Kidney epithelial cell (primary cell): ENCODE measurements at regions not wholly inside any gene's neighbourhood (a gene's known extent, or its start where the extent isn't known, plus 50 kb on each side); places are given as distances from the start of the nearest gene placed in this dataset.
"Not testable (repeated sequence)": the region's sequence is repeated elsewhere in the genome, so short reads cannot be mapped to it uniquely, and the experiment has no call there.

ENCODE experiments used
- DNase-seq: peaks from one replicate; pipeline ENCODE4 v3.0.0-alpha.2; 2010; ENCODE audit warnings: low read depth
- H3K27me3 ChIP-seq: 2 replicates; pipeline ENCODE4 v1.6.0; 2011; ENCODE audit warnings: low read length; ENCODE audit not compliant: control insufficient read depth, insufficient read depth
- H3K36me3 ChIP-seq: 2 replicates; pipeline ENCODE4 v1.5.1; 2011; ENCODE audit warnings: low read length; ENCODE audit not compliant: control insufficient read depth, insufficient read depth
- H3K4me3 ChIP-seq: 2 replicates; pipeline ENCODE4 v1.5.1; 2011; ENCODE audit warnings: low read depth, mild to moderate bottlenecking, control low read depth, low read length
- TF ChIP-seq, protein P1 (sequence below): IDR thresholded peaks from 2 replicates; pipeline ENCODE4 v1.5.1; 2011; ENCODE audit warnings: mild to moderate bottlenecking, moderate library complexity, low read length, control low read depth, inconsistent platforms; ENCODE audit not compliant: insufficient read depth, poor library complexity, severe bottlenecking

DNA sequence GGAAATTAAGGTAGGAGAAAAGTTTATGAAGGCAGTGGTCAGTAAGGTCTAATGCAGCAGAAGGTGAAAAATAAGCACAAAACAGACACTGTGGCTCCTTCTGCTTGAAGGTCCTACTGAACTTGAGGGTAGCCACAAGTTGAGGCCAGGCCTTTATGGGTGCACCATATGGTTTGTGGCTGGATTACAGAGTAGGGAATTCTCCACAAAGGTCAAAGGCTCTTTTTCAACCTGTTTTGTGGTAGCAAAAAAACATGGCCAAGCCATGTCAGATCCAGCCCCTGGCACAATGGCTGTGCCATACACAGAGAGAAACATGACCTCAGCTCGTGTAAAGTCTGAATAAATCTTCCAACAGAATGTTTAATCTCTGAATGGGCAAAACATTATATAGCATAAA lies 214.0 kb downstream of the SATB1 start:
- DNase-seq: no peak
- Histone ChIP-seq H3K36me3 (no peaks in the 10 kb centered on the region), H3K27me3 (no peaks in the 10 kb centered on the region), H3K4me3 (no peak overlapping the region)
- TF ChIP-seq, protein P1, sequence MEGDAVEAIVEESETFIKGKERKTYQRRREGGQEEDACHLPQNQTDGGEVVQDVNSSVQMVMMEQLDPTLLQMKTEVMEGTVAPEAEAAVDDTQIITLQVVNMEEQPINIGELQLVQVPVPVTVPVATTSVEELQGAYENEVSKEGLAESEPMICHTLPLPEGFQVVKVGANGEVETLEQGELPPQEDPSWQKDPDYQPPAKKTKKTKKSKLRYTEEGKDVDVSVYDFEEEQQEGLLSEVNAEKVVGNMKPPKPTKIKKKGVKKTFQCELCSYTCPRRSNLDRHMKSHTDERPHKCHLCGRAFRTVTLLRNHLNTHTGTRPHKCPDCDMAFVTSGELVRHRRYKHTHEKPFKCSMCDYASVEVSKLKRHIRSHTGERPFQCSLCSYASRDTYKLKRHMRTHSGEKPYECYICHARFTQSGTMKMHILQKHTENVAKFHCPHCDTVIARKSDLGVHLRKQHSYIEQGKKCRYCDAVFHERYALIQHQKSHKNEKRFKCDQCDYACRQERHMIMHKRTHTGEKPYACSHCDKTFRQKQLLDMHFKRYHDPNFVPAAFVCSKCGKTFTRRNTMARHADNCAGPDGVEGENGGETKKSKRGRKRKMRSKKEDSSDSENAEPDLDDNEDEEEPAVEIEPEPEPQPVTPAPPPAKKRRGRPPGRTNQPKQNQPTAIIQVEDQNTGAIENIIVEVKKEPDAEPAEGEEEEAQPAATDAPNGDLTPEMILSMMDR: no peak

- Histone ChIP-seq H3K4me3 (no peak overlapping the region), H3K27me3 (no peaks in the 10 kb centered on the region), H3K36me3 (no peaks in the 10 kb centered on the region)
- no peak for DNase-seq
- TF ChIP-seq, protein P1: no peak
These were observed 216.3 kb downstream of the SATB1 start for GRCh38 chr3:18208856-18209255.

GRCh38 chr3:18208091-18208490 lies 217.0 kb downstream of the SATB1 start:
- H3K4me3 ChIP-seq: no peak overlapping the region
- DNase-seq: no peak
- no peaks in the 10 kb centered on the region for H3K27me3 ChIP-seq
- TF ChIP-seq, protein P1: no peak
- no peaks in the 10 kb centered on the region for H3K36me3 ChIP-seq

DNA sequence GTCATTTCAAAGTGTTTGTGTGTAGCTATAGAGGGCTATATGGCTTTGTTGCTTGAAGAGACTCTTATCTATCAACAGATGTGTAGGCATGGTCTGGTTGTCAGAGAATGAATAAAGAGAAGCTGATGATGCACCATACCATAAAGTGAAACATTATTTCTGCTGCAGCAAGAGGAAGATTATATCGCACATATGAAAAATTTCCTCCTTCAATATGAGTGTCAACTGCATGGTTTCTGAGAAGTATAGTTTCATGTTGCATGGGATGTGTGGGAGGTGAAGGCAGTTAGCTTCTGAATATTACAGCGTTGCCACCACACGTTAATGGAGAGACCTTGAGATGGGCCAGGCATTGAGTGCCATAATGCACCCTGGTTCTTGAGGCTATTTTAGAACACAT lies 217.9 kb downstream of the SATB1 start:
- Histone ChIP-seq H3K4me3 (no peak overlapping the region), H3K27me3 (no peaks in the 10 kb centered on the region), H3K36me3 (no peaks in the 10 kb centered on the region)
- DNase-seq: no peak
- TF ChIP-seq, protein P1: no peak

DNA sequence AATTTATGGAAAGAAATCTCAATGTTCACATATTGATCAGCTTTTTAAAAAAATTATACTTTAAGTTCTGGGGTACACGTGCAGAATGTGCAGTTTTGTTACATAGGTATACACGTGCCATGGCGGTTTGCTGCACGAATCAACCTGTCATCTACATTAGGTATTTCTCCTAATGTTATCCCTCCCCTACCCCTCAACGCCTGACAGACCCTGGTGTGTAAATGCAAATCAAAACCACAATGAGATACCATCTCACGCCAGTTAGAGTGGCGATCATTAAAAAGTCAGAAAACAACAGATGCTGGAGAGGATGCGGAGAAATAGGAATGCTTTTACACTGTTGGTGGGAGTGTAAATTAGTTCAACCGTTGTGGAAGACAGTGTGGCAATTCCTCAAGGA lies 219.4 kb downstream of the SATB1 start:
- not testable (repeated sequence) for H3K27me3 ChIP-seq, H3K4me3 ChIP-seq, DNase-seq, H3K36me3 ChIP-seq

- TF ChIP-seq, protein P1: no peak
- Histone ChIP-seq H3K4me3 (no peak overlapping the region), H3K27me3 (no peaks in the 10 kb centered on the region), H3K36me3 (no peaks in the 10 kb centered on the region)
- no peak for DNase-seq
These were observed 223.8 kb downstream of the SATB1 start for GRCh38 chr3:18201315-18201714.

DNA sequence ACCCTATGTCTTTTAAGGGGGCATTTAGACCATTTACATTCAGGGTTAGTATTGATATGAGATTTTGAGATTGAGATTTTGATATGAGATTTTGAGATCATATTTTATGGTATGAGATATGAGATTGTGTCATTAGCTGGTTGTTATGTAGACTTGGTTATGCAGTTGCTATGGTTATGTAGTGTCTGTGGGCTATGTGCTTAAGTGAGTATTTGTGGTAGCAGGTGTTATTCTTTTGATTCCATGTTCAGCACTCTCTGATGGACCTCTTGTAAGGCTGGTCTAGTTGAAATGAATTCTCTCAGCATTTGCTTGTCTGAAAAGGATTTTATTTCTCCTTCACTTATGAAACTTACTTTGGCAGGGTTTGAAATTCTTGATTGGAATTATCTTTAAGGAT lies 225.4 kb downstream of the SATB1 start:
- no peak for DNase-seq
- H3K4me3 ChIP-seq: no peak overlapping the region
- no peaks in the 10 kb centered on the region for H3K36me3 ChIP-seq
- TF ChIP-seq, protein P1: no peak
- no peaks in the 10 kb centered on the region for H3K27me3 ChIP-seq
